ENCODE measurements at regions not wholly inside any gene's neighbourhood (a gene's known extent, or its start where the extent isn't known, plus 50 kb on each side); places are given as distances from the start of the nearest gene placed in this dataset.

- TF ChIP-seq CREB1 (CRISPR knock-in tag; IDR thresholded peaks at IDR 0.05; ENCODE audit: low read depth) (no peak), STAT1 (IDR thresholded peaks at IDR 0.05; ENCODE audit: unreplicated experiment) (no peak)
Measured at GRCh38 chr2:217419055-217419671, 559.3 kb upstream of the TNP1 start (continued).

GRCh38 chr2:217418544-217418943, 558.7 kb upstream of the TNP1 start:
- Histone ChIP-seq H3F3A (replicated peaks; ENCODE audit: low read depth) (no peaks in the 10 kb centered on the region), H3K36me3 (ENCODE audit: insufficient read depth) (no peaks in the 10 kb centered on the region), H2AFZ (no peak overlapping the region), H3K4me2 (no peak overlapping the region), H3K4me1 (ENCODE audit: insufficient read depth) (no peaks in the 10 kb centered on the region), H3K27me3 (ENCODE audit: insufficient read depth) (no peaks in the 10 kb centered on the region), H3K79me2 (replicated peaks; ENCODE audit: insufficient read depth) (no peaks in the 10 kb centered on the region), H3K4me3 (no peak overlapping the region), H4K20me1 (replicated peaks; ENCODE audit: insufficient read depth) (no peaks in the 10 kb centered on the region), H3K9me2 (ENCODE audit: insufficient read depth) (no peaks in the 10 kb centered on the region), H3K27ac (ENCODE audit: low read depth) (no peak overlapping the region)
- ATAC-seq (no peak), DNase-seq (ENCODE audit: low spot score) (no peak)
- H3K4me1 Mint-ChIP-seq = no peaks in the 10 kb centered on the region
- H3K9me3 Mint-ChIP-seq = no peaks in the 10 kb centered on the region
- TF ChIP-seq POLR2AphosphoS5 (IDR thresholded peaks at IDR 0.05; ENCODE audit: low read depth) = no peak
- TF ChIP-seq EZH2phosphoT487 (IDR thresholded peaks at IDR 0.05; ENCODE audit: unreplicated experiment) = no peak
- TF ChIP-seq CREB1 (CRISPR knock-in tag; IDR thresholded peaks at IDR 0.05; ENCODE audit: low read depth) = no peak
- no peak for TF ChIP-seq EZH2 (IDR thresholded peaks at IDR 0.05; ENCODE audit: low read depth, unreplicated experiment)
- TF ChIP-seq CTCF (conservative IDR thresholded peaks at IDR 0.05; ENCODE audit: low read depth in 2 of 2) = no peak
- TF ChIP-seq, protein P1, sequence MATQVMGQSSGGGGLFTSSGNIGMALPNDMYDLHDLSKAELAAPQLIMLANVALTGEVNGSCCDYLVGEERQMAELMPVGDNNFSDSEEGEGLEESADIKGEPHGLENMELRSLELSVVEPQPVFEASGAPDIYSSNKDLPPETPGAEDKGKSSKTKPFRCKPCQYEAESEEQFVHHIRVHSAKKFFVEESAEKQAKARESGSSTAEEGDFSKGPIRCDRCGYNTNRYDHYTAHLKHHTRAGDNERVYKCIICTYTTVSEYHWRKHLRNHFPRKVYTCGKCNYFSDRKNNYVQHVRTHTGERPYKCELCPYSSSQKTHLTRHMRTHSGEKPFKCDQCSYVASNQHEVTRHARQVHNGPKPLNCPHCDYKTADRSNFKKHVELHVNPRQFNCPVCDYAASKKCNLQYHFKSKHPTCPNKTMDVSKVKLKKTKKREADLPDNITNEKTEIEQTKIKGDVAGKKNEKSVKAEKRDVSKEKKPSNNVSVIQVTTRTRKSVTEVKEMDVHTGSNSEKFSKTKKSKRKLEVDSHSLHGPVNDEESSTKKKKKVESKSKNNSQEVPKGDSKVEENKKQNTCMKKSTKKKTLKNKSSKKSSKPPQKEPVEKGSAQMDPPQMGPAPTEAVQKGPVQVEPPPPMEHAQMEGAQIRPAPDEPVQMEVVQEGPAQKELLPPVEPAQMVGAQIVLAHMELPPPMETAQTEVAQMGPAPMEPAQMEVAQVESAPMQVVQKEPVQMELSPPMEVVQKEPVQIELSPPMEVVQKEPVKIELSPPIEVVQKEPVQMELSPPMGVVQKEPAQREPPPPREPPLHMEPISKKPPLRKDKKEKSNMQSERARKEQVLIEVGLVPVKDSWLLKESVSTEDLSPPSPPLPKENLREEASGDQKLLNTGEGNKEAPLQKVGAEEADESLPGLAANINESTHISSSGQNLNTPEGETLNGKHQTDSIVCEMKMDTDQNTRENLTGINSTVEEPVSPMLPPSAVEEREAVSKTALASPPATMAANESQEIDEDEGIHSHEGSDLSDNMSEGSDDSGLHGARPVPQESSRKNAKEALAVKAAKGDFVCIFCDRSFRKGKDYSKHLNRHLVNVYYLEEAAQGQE (IDR thresholded peaks at IDR 0.05; ENCODE audit: unreplicated experiment) = no peak
- no peak for TF ChIP-seq ZNF462 (CRISPR knock-in tag; IDR thresholded peaks at IDR 0.05)
- TF ChIP-seq, protein P2, sequence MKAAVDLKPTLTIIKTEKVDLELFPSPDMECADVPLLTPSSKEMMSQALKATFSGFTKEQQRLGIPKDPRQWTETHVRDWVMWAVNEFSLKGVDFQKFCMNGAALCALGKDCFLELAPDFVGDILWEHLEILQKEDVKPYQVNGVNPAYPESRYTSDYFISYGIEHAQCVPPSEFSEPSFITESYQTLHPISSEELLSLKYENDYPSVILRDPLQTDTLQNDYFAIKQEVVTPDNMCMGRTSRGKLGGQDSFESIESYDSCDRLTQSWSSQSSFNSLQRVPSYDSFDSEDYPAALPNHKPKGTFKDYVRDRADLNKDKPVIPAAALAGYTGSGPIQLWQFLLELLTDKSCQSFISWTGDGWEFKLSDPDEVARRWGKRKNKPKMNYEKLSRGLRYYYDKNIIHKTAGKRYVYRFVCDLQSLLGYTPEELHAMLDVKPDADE (IDR thresholded peaks at IDR 0.05) = no peak
- no peak for TF ChIP-seq JUNB (IDR thresholded peaks at IDR 0.05; ENCODE audit: unreplicated experiment)
- TF ChIP-seq NANOG (IDR thresholded peaks at IDR 0.05; ENCODE audit: borderline replicate concordance) = no peak
- TF ChIP-seq ZNF331 (CRISPR knock-in tag; IDR thresholded peaks at IDR 0.05; ENCODE audit: low read depth) = no peak
- no peak for TF ChIP-seq STAT1 (IDR thresholded peaks at IDR 0.05; ENCODE audit: unreplicated experiment)
- TF ChIP-seq ZNF114 (CRISPR knock-in tag; IDR thresholded peaks at IDR 0.05) = no peak
- H3K4me3 Mint-ChIP-seq = no peak overlapping the region
- no peak overlapping the region for H3K27ac Mint-ChIP-seq
- H3K27me3 Mint-ChIP-seq (ENCODE audit: insufficient read depth, low read depth, poor library complexity) = no peaks in the 10 kb centered on the region
- no peaks in the 10 kb centered on the region for H3K36me3 Mint-ChIP-seq (ENCODE audit: low read depth)
